H9 (cell line): ENCODE measurements at regions not wholly inside any gene's neighbourhood (a gene's known extent, or its start where the extent isn't known, plus 50 kb on each side); places are given as distances from the start of the nearest gene placed in this dataset.

Experiments
- DNase-seq: peaks from one replicate; pipeline ENCODE4 v3.0.0-alpha.2; 2017
- H2AFZ ChIP-seq: one replicate; pipeline ENCODE4 v1.6.1; 2013; ENCODE audit warnings: mild to moderate bottlenecking, low read length, control low read depth, moderate library complexity
- H2AK5ac ChIP-seq: 2 replicates; pipeline ENCODE4 v1.6.1; 2013; ENCODE audit warnings: low read length, control low read depth, mixed read lengths; ENCODE audit not compliant: insufficient read length
- H2BK120ac ChIP-seq: one replicate; pipeline ENCODE4 v1.6.1; 2013; ENCODE audit warnings: low read depth, mild to moderate bottlenecking, low read length, control low read depth, inconsistent platforms; ENCODE audit not compliant: poor library complexity, severe bottlenecking
- H2BK12ac ChIP-seq: 2 replicates; pipeline ENCODE4 v1.6.1; 2013; ENCODE audit warnings: low read length, control low read depth, mixed read lengths, low read depth; ENCODE audit not compliant: insufficient read length
- H2BK15ac ChIP-seq: 2 replicates; pipeline ENCODE4 v1.6.1; 2013; ENCODE audit warnings: low read depth, low read length, control low read depth
- H2BK20ac ChIP-seq: one replicate; pipeline ENCODE4 v1.6.1; 2013; ENCODE audit warnings: low read depth, mild to moderate bottlenecking, low read length, control low read depth, inconsistent platforms; ENCODE audit not compliant: poor library complexity, severe bottlenecking
- H2BK5ac ChIP-seq: 2 replicates; pipeline ENCODE4 v1.6.1; 2013; ENCODE audit warnings: low read length, control low read depth, mixed read lengths; ENCODE audit not compliant: insufficient read length
- H3K14ac ChIP-seq: 2 replicates; pipeline ENCODE4 v1.6.1; 2013; ENCODE audit warnings: low read length, control low read depth; ENCODE audit not compliant: insufficient read depth
- H3K18ac ChIP-seq: 2 replicates; pipeline ENCODE4 v1.6.1; 2013; ENCODE audit warnings: low read depth, mild to moderate bottlenecking, mixed read lengths, low read length, control low read depth; ENCODE audit not compliant: insufficient read length
- H3K23ac ChIP-seq: 2 replicates; pipeline ENCODE4 v1.6.1; 2013; ENCODE audit warnings: low read length, control low read depth, mixed read lengths, low read depth; ENCODE audit not compliant: insufficient read length
- H3K23me2 ChIP-seq: 2 replicates; pipeline ENCODE4 v1.6.1; 2013; ENCODE audit warnings: low read depth, mild to moderate bottlenecking, mixed read lengths, low read length, control low read depth; ENCODE audit not compliant: insufficient read length, poor library complexity, severe bottlenecking
- H3K27ac ChIP-seq: 2 replicates; pipeline ENCODE4 v1.5.1; 2013; ENCODE audit warnings: low read length, control low read depth, mixed read lengths, low read depth; ENCODE audit not compliant: insufficient read length
- H3K27me3 ChIP-seq: 2 replicates; pipeline ENCODE4 v1.6.1; 2013; ENCODE audit warnings: low read length, control low read depth, inconsistent platforms; ENCODE audit not compliant: insufficient read depth
- H3K4ac ChIP-seq: 2 replicates; pipeline ENCODE4 v1.6.1; 2013; ENCODE audit warnings: low read depth, mild to moderate bottlenecking, control low read depth, inconsistent platforms, low read length, moderate library complexity
- H3K4me1 ChIP-seq: 2 replicates; pipeline ENCODE4 v1.6.1; 2013; ENCODE audit warnings: low read length, control low read depth, inconsistent platforms; ENCODE audit not compliant: insufficient read depth
- H3K4me2 ChIP-seq: 2 replicates; pipeline ENCODE4 v1.6.1; 2013; ENCODE audit warnings: low read length, control low read depth, mixed read lengths; ENCODE audit not compliant: insufficient read length, insufficient read depth
- H3K56ac ChIP-seq: 2 replicates; pipeline ENCODE4 v1.6.1; 2013; ENCODE audit warnings: low read depth, mild to moderate bottlenecking, mixed read lengths, low read length, control low read depth; ENCODE audit not compliant: insufficient read length
- H3K79me1 ChIP-seq: 2 replicates; pipeline ENCODE4 v1.6.1; 2013; ENCODE audit warnings: low read depth, mild to moderate bottlenecking, moderate library complexity, low read length, control low read depth, inconsistent platforms; ENCODE audit not compliant: insufficient read depth, poor library complexity, severe bottlenecking
- H3K79me2 ChIP-seq: 2 replicates; pipeline ENCODE4 v1.6.1; 2013; ENCODE audit warnings: low read length, control low read depth, inconsistent platforms; ENCODE audit not compliant: insufficient read depth
- H3K9ac ChIP-seq: 2 replicates; pipeline ENCODE4 v1.6.1; 2013; ENCODE audit warnings: low read length, control low read depth, mixed read lengths; ENCODE audit not compliant: insufficient read length; ENCODE audit errors: extremely low read depth
- H3K9me3 ChIP-seq: one replicate; pipeline ENCODE4 v1.6.1; 2013; ENCODE audit warnings: low read depth, low read length, inconsistent platforms; ENCODE audit not compliant: control insufficient read depth
- H3T11ph ChIP-seq: one replicate; pipeline ENCODE4 v1.6.1; 2013; ENCODE audit warnings: mild to moderate bottlenecking, low read length, control low read depth, inconsistent platforms
- H4K20me1 ChIP-seq: one replicate; pipeline ENCODE4 v1.6.1; 2013; ENCODE audit not compliant: control insufficient read depth, insufficient read length, insufficient read depth
- H4K5ac ChIP-seq: 2 replicates; pipeline ENCODE4 v1.6.1; 2013; ENCODE audit warnings: low read depth, mild to moderate bottlenecking, mixed read lengths, low read length, control low read depth; ENCODE audit not compliant: insufficient read length
- H4K8ac ChIP-seq: replicated peaks from 2 replicates; pipeline ENCODE4 v1.6.1; 2013; ENCODE audit warnings: low read length, control low read depth, mixed read lengths, low read depth; ENCODE audit not compliant: insufficient read length
- H4K91ac ChIP-seq: 2 replicates; pipeline ENCODE4 v1.6.1; 2013; ENCODE audit warnings: low read depth, mild to moderate bottlenecking, moderate library complexity, mixed read lengths, low read length, control low read depth; ENCODE audit not compliant: insufficient read length
- H3K27ac Mint-ChIP-seq, 3 experiments: 2 replicates in 2 of 3; 3 replicates in 1 of 3; pipeline ENCODE4 v1.8.0; 2020 to 2021; ENCODE audit warnings: mixed read lengths in 3 of 3, mild to moderate bottlenecking in 1 of 3, moderate library complexity in 1 of 3
- H3K27me3 Mint-ChIP-seq: 2 replicates; pipeline ENCODE4 v1.8.0; 2021; ENCODE audit warnings: low read depth, mild to moderate bottlenecking, moderate library complexity, mixed read lengths
- H3K36me3 Mint-ChIP-seq, 3 experiments: 2 replicates in 2 of 3; 3 replicates in 1 of 3; pipeline ENCODE4 v1.8.0; 2020 to 2021; ENCODE audit warnings: low read depth in 3 of 3, mixed read lengths in 3 of 3; ENCODE audit not compliant: insufficient read depth in 1 of 3
- H3K4me1 Mint-ChIP-seq, 2 experiments: 2 replicates each; pipeline ENCODE4 v1.8.0; 2020; ENCODE audit warnings: mixed read lengths in 2 of 2
- H3K4me3 Mint-ChIP-seq, 2 experiments: 2 replicates in 1 of 2; 3 replicates in 1 of 2; pipeline ENCODE4 v1.8.0; 2020 to 2021; ENCODE audit warnings: mild to moderate bottlenecking in 2 of 2, mixed read lengths in 2 of 2, moderate library complexity in 1 of 2
- H3K9me3 Mint-ChIP-seq, 2 experiments: 2 replicates in 1 of 2; 3 replicates in 1 of 2; pipeline ENCODE4 v1.8.0; 2020; ENCODE audit warnings: mild to moderate bottlenecking in 2 of 2, mixed read lengths in 2 of 2, moderate library complexity in 1 of 2
- WGBS: extraction: QIAGEN DNeasy Blood & Tissue Kit; methylation state at CpG from one replicate; pipeline ENCODE4 v1.1.7; 2013; ENCODE audit warnings: missing lambda C conversion rate, low lambda C conversion rate, mixed read lengths; ENCODE audit not compliant: insufficient read length; ENCODE audit errors: extremely low coverage; 5-methylcytosine and 5-hydroxymethylcytosine counted together
- TF ChIP-seq, protein P1 (sequence below): fragments of 200-600 bp; sonication (generic); conservative IDR thresholded peaks from 3 replicates; pipeline ENCODE4 v1.8.0; 2021; ENCODE audit warnings: antibody characterized with exemption, mild to moderate bottlenecking

DNA sequence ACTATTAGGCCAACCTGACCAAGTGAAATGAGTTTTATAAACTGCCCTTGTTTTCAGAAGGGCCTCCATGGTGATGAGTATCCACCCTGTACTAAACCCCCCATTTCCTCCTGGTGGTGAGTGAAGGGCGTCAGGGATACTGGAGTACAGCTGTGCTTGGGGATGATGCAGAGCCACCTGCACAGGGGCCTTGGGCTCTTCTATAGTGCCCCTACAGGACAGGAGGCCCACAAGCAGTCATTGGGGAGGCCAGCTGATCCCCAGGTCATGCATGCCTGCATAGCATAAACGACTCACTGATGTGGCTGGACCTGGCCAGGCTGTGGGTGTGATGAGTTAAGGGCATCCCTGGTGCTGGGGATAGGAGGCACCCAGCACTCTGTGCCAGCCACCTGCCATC is 114.1 kb upstream of the CELF2 start:
- H3K27ac ChIP-seq, result no peak overlapping the region
- no peak overlapping the region for H3T11ph ChIP-seq
- Mint-ChIP-seq H3K27me3 (no peaks in the 10 kb centered on the region), H3K36me3 (no peaks in the 10 kb centered on the region), H3K4me1 (no peaks in the 10 kb centered on the region), H3K4me3 (no peak overlapping the region), H3K9me3 (no peaks in the 10 kb centered on the region), H3K27ac (no peak overlapping the region)
- H4K5ac ChIP-seq, result no peak overlapping the region
- H3K4me2 ChIP-seq, result no peak overlapping the region
- no peak overlapping the region for H3K56ac ChIP-seq
- no peak overlapping the region for H2BK12ac ChIP-seq
- TF ChIP-seq, protein P1, sequence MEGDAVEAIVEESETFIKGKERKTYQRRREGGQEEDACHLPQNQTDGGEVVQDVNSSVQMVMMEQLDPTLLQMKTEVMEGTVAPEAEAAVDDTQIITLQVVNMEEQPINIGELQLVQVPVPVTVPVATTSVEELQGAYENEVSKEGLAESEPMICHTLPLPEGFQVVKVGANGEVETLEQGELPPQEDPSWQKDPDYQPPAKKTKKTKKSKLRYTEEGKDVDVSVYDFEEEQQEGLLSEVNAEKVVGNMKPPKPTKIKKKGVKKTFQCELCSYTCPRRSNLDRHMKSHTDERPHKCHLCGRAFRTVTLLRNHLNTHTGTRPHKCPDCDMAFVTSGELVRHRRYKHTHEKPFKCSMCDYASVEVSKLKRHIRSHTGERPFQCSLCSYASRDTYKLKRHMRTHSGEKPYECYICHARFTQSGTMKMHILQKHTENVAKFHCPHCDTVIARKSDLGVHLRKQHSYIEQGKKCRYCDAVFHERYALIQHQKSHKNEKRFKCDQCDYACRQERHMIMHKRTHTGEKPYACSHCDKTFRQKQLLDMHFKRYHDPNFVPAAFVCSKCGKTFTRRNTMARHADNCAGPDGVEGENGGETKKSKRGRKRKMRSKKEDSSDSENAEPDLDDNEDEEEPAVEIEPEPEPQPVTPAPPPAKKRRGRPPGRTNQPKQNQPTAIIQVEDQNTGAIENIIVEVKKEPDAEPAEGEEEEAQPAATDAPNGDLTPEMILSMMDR, result peak; percentile 24; the same call in 1 of the 3 replicates
- no peak overlapping the region for H2BK120ac ChIP-seq
- H3K4me1 ChIP-seq, result no peaks in the 10 kb centered on the region
- H3K23me2 ChIP-seq, result no peaks in the 10 kb centered on the region
- no peak overlapping the region for H4K8ac ChIP-seq
- H4K91ac ChIP-seq, result no peak overlapping the region
- no peak overlapping the region for H2BK5ac ChIP-seq
- H3K9ac ChIP-seq, result no peak overlapping the region
- H3K18ac ChIP-seq, result no peak overlapping the region
- WGBS, result no CpG with 5 or more reads among the region's 2 CpGs
- H3K4ac ChIP-seq, result no peak overlapping the region
- H3K14ac ChIP-seq, result no peak overlapping the region
- H2BK15ac ChIP-seq, result no peak overlapping the region
- no peak overlapping the region for H2BK20ac ChIP-seq
- H3K9me3 ChIP-seq, result no peaks in the 10 kb centered on the region
- no peak overlapping the region for H2AFZ ChIP-seq
- H3K23ac ChIP-seq, result no peak overlapping the region
- H4K20me1 ChIP-seq, result no peaks in the 10 kb centered on the region
- no peaks in the 10 kb centered on the region for H3K27me3 ChIP-seq
- no peaks in the 10 kb centered on the region for H3K79me1 ChIP-seq
- no peak for DNase-seq
- H2AK5ac ChIP-seq, result no peak overlapping the region
- H3K79me2 ChIP-seq, result no peaks in the 10 kb centered on the region
